Neuronal stem cell (in vitro differentiated cells): ENCODE measurements at regions not wholly inside any gene's neighbourhood (a gene's known extent, or its start where the extent isn't known, plus 50 kb on each side); places are given as distances from the start of the nearest gene placed in this dataset.
A peak's percentile ranks its signal among the peaks of the same experiment; 100 is the strongest.

Source experiments
- DNase-seq: peaks from one replicate; pipeline ENCODE4 v3.0.0-alpha.2; 2013; ENCODE audit warnings: low spot score
- H2AFZ ChIP-seq: one replicate; pipeline ENCODE4 v1.6.1; 2013; ENCODE audit warnings: mild to moderate bottlenecking, low read length, inconsistent platforms
- H2AK5ac ChIP-seq: 2 replicates; pipeline ENCODE4 v1.6.1; 2013; ENCODE audit warnings: low read depth, mild to moderate bottlenecking, inconsistent platforms, low read length, moderate library complexity, mixed read lengths
- H2BK120ac ChIP-seq: 2 replicates; pipeline ENCODE4 v1.6.1; 2013; ENCODE audit warnings: low read depth, mild to moderate bottlenecking, inconsistent platforms, low read length, moderate library complexity, mixed read lengths
- H2BK12ac ChIP-seq: one replicate; pipeline ENCODE4 v1.6.1; 2013; ENCODE audit warnings: low read length, inconsistent platforms
- H2BK15ac ChIP-seq: 2 replicates; pipeline ENCODE4 v1.6.1; 2013; ENCODE audit warnings: mild to moderate bottlenecking, low read length, inconsistent platforms, mixed read lengths
- H2BK5ac ChIP-seq: one replicate; pipeline ENCODE4 v1.6.1; 2013; ENCODE audit warnings: inconsistent platforms, mild to moderate bottlenecking, low read length, moderate library complexity
- H3K14ac ChIP-seq: one replicate; pipeline ENCODE4 v1.6.1; 2013; ENCODE audit warnings: low read length, inconsistent platforms
- H3K18ac ChIP-seq: 2 replicates; pipeline ENCODE4 v1.6.1; 2013; ENCODE audit warnings: low read length, inconsistent platforms
- H3K23ac ChIP-seq: 2 replicates; pipeline ENCODE4 v1.6.1; 2013; ENCODE audit warnings: low read depth, mild to moderate bottlenecking, mixed read lengths, low read length, inconsistent platforms; ENCODE audit not compliant: poor library complexity
- H3K27ac ChIP-seq: replicated peaks from 3 replicates; pipeline ENCODE4 v1.5.1; 2013; ENCODE audit warnings: low read length, inconsistent platforms
- H3K27me3 ChIP-seq, 3 experiments: 2 replicates each; pipeline ENCODE4 v1.6.1; 2013; ENCODE audit warnings: low read length in 3 of 3, mild to moderate bottlenecking in 2 of 3, inconsistent platforms in 1 of 3, low read depth in 1 of 3, mixed read lengths in 1 of 3, moderate library complexity in 1 of 3; ENCODE audit not compliant: control insufficient read depth in 3 of 3, insufficient read depth in 3 of 3
- H3K36me3 ChIP-seq, 2 donors: replicated peaks in 1 of 2; 2 replicates each; pipeline ENCODE4 v1.6.1; 2013; ENCODE audit warnings: low read length in 2 of 2; ENCODE audit not compliant: control insufficient read depth in 2 of 2, insufficient read depth in 2 of 2
- H3K4ac ChIP-seq: 2 replicates; pipeline ENCODE4 v1.6.1; 2013; ENCODE audit warnings: inconsistent platforms, mild to moderate bottlenecking, low read length, moderate library complexity
- H3K4me1 ChIP-seq, 2 donors: 1 replicate in 1 of 2; 2 replicates in 1 of 2; pipeline ENCODE4 v1.6.1; 2013; ENCODE audit warnings: low read length in 2 of 2, low read depth in 1 of 2; ENCODE audit not compliant: control insufficient read depth in 2 of 2, insufficient read depth in 1 of 2
- H3K4me2 ChIP-seq: one replicate; pipeline ENCODE4 v1.6.1; 2013; ENCODE audit warnings: mild to moderate bottlenecking, low read length, inconsistent platforms; ENCODE audit not compliant: insufficient read depth, poor library complexity, severe bottlenecking
- H3K4me3 ChIP-seq, 2 donors: 2 replicates each; pipeline ENCODE4 v1.5.1; 2013; ENCODE audit warnings: low read length in 2 of 2, mild to moderate bottlenecking in 2 of 2, inconsistent platforms in 1 of 2, moderate library complexity in 1 of 2
- H3K79me1 ChIP-seq: one replicate; pipeline ENCODE4 v1.6.1; 2013; ENCODE audit warnings: low read depth, mild to moderate bottlenecking, inconsistent platforms, low read length, moderate library complexity
- H3K9ac ChIP-seq: one replicate; pipeline ENCODE4 v1.6.1; 2013; ENCODE audit warnings: mild to moderate bottlenecking, low read depth, low read length, inconsistent platforms; ENCODE audit not compliant: poor library complexity
- H3K9me3 ChIP-seq, 2 donors: replicated peaks in 1 of 2; 2 replicates each; pipeline versions ENCODE3 to v1.6.1; 2013; ENCODE audit warnings: low read length in 2 of 2, mild to moderate bottlenecking in 2 of 2, inconsistent platforms in 1 of 2, low read depth in 1 of 2, mixed read lengths in 1 of 2, moderate library complexity in 1 of 2; ENCODE audit not compliant: control insufficient read depth in 2 of 2, insufficient read depth in 1 of 2
- H4K8ac ChIP-seq: one replicate; pipeline ENCODE4 v1.6.1; 2013; ENCODE audit warnings: low read depth, mild to moderate bottlenecking, inconsistent platforms, low read length, moderate library complexity
- H4K91ac ChIP-seq: one replicate; pipeline ENCODE4 v1.6.1; 2013; ENCODE audit warnings: low read length, low read depth, mild to moderate bottlenecking, inconsistent platforms; ENCODE audit not compliant: poor library complexity
- WGBS, 2 donors: extraction: QIAGEN DNeasy Blood & Tissue Kit; methylation state at CpG; one replicate each; pipeline ENCODE4 v1.1.7; 2013; ENCODE audit warnings: missing lambda C conversion rate in 2 of 2, mixed read lengths in 1 of 2; ENCODE audit not compliant: insufficient read length in 2 of 2, insufficient replicate concordance in 1 of 2; ENCODE audit errors: extremely low coverage in 2 of 2; 5-methylcytosine and 5-hydroxymethylcytosine counted together

GRCh38 chr1:10911490-10912166 is 100.8 kb upstream of the TARDBP start:
- peak overlapping the region; percentile 47 for H3K9ac ChIP-seq
- no CpG with 5 or more reads among the region's 11 CpGs for WGBS, 2 donors
- no peak overlapping the region for H3K4ac ChIP-seq
- peaks cover 15 to 23% of the 10 kb centered on the region in 2 donors for H3K4me1 ChIP-seq
- no peak overlapping the region for H2BK120ac ChIP-seq
- peak overlapping the region; percentile 11 for H3K14ac ChIP-seq
- H4K91ac ChIP-seq, result no peak overlapping the region
- DNase-seq, result no peak
- no peak overlapping the region for H2BK12ac ChIP-seq
- H3K23ac ChIP-seq, result peak overlapping the region; percentile 3
- no peaks in the 10 kb centered on the region for H3K36me3 ChIP-seq
- H4K8ac ChIP-seq, result no peak overlapping the region
- peak overlapping the region; percentile 8 for H2BK15ac ChIP-seq
- peak overlapping the region; percentile 2 for H2BK5ac ChIP-seq
- peak overlapping the region; percentile 54 for H3K18ac ChIP-seq
- H3K27ac ChIP-seq, result no peak overlapping the region
- H3K9me3 ChIP-seq, result no peaks in the 10 kb centered on the region
- no peak overlapping the region for H3K4me2 ChIP-seq
- no peak overlapping the region for H2AK5ac ChIP-seq
- H3K27me3 ChIP-seq, result peaks cover 0 to 30% (median 0%) of the 10 kb centered on the region in 3 experiments
- no peak overlapping the region for H2AFZ ChIP-seq
- H3K4me3 ChIP-seq, result no peak overlapping the region
- H3K79me1 ChIP-seq, result no peaks in the 10 kb centered on the region

- Histone ChIP-seq H4K91ac (no peak overlapping the region), H3K36me3 (no peaks in the 10 kb centered on the region), H3K4me3 (no peak overlapping the region), H2AK5ac (peak overlapping the region; percentile 78), H2BK12ac (no peak overlapping the region), H3K27me3 (peaks cover 0 to 22% (median 0%) of the 10 kb centered on the region in 3 experiments), H3K4me2 (no peak overlapping the region), H3K23ac (no peak overlapping the region), H3K18ac (peak overlapping the region; percentile 84), H3K9ac (no peak overlapping the region), H2AFZ (no peak overlapping the region), H3K27ac (no peak overlapping the region), H2BK15ac (peak overlapping the region; percentile 86), H2BK120ac (no peak overlapping the region), H3K4me1 (peaks cover 15 to 21% of the 10 kb centered on the region in 2 donors), H3K14ac (no peak overlapping the region), H2BK5ac (no peak overlapping the region), H4K8ac (no peak overlapping the region), H3K79me1 (peaks cover 2% of the 10 kb centered on the region), H3K4ac (no peak overlapping the region), H3K9me3 (no peaks in the 10 kb centered on the region)
- no peak for DNase-seq
- WGBS, 2 donors, result no CpG with 5 or more reads among the region's 17 CpGs
Measured at GRCh38 chr1:10912441-10912840, 100.0 kb upstream of the TARDBP start.

GRCh38 chr1:10914056-10914455 is 98.4 kb upstream of the TARDBP start:
- Histone ChIP-seq H2BK12ac (no peak overlapping the region), H3K79me1 (peaks cover 2% of the 10 kb centered on the region), H4K8ac (no peak overlapping the region), H2BK120ac (no peak overlapping the region), H3K4me3 (no peak overlapping the region), H2AFZ (no peak overlapping the region), H2AK5ac (peak overlapping the region; percentile 77), H3K18ac (no peak overlapping the region), H3K9me3 (no peaks in the 10 kb centered on the region), H3K4me2 (no peak overlapping the region), H3K9ac (no peak overlapping the region), H4K91ac (no peak overlapping the region), H3K23ac (no peak overlapping the region), H3K4ac (no peak overlapping the region), H3K27me3 (peaks cover 0 to 19% (median 0%) of the 10 kb centered on the region in 3 experiments), H2BK5ac (no peak overlapping the region), H3K36me3 (no peaks in the 10 kb centered on the region), H3K14ac (no peak overlapping the region), H3K27ac (no peak overlapping the region), H2BK15ac (peak overlapping the region; percentile 63), H3K4me1 (peaks cover 12 to 16% of the 10 kb centered on the region in 2 donors)
- no CpG with 5 or more reads among the region's 5 CpGs for WGBS, 2 donors
- DNase-seq, result no peak

GRCh38 chr1:10915594-10915993 is 96.9 kb upstream of the TARDBP start:
- Histone ChIP-seq H3K79me1 (peaks cover 2% of the 10 kb centered on the region), H3K27ac (no peak overlapping the region), H3K18ac (peak overlapping the region; percentile 16), H3K36me3 (no peaks in the 10 kb centered on the region), H3K23ac (no peak overlapping the region), H3K4me2 (no peak overlapping the region), H3K9me3 (no peaks in the 10 kb centered on the region), H3K4ac (no peak overlapping the region), H2BK15ac (peak overlapping the region; percentile 26), H3K27me3 (peaks cover 0 to 14% (median 0%) of the 10 kb centered on the region in 3 experiments), H2AFZ (no peak overlapping the region), H3K14ac (no peak overlapping the region), H3K4me3 (no peak overlapping the region), H3K4me1 (peaks cover 6 to 9% of the 10 kb centered on the region in 2 donors), H4K8ac (no peak overlapping the region), H3K9ac (no peak overlapping the region), H2AK5ac (peak overlapping the region; percentile 73), H2BK5ac (no peak overlapping the region), H2BK120ac (no peak overlapping the region), H2BK12ac (no peak overlapping the region), H4K91ac (no peak overlapping the region)
- no CpG with 5 or more reads among the region's 8 CpGs for WGBS, 2 donors
- DNase-seq, result no peak
